Stimulated activated naive B cell treated with anti-CD40 and anti-IgM and Interleukin-4, amounts not matched to agents 10 μg/mL and 1 μg/mL and 100 μg/mL, for 72 hours (primary cell): ENCODE measurements at regions not wholly inside any gene's neighbourhood (a gene's known extent, or its start where the extent isn't known, plus 50 kb on each side); places are given as distances from the start of the nearest gene placed in this dataset.

ENCODE experiments used
- ATAC-seq, 2 donors: fragments of 150-1000 bp; cut with Tn5 transposase; replicated peaks; 2 replicates each; pipeline ENCODE4 v1.10.0; 2021; ENCODE audit warnings: moderate library complexity in 1 of 2
- DNase-seq: peaks from one replicate; pipeline ENCODE4 v3.0.0; 2021
- H3K27ac Mint-ChIP-seq: one replicate; pipeline ENCODE4 v1.8.0; 2022; ENCODE audit warnings: mild to moderate bottlenecking, mixed read lengths
- H3K27me3 Mint-ChIP-seq, 2 donors: one replicate each; pipeline ENCODE4 v1.8.0; 2022; ENCODE audit warnings: mixed read lengths in 2 of 2
- H3K36me3 Mint-ChIP-seq, 2 donors: one replicate each; pipeline ENCODE4 v1.8.0; 2022; ENCODE audit warnings: mixed read lengths in 2 of 2, mild to moderate bottlenecking in 1 of 2
- H3K4me1 Mint-ChIP-seq, 2 donors: one replicate each; pipeline ENCODE4 v1.8.0; 2022; ENCODE audit warnings: mixed read lengths in 2 of 2, mild to moderate bottlenecking in 1 of 2
- H3K4me3 Mint-ChIP-seq, 2 donors: one replicate each; pipeline ENCODE4 v1.8.0; 2022; ENCODE audit warnings: mild to moderate bottlenecking in 2 of 2, mixed read lengths in 2 of 2, moderate library complexity in 1 of 2
- H3K9me3 Mint-ChIP-seq, 2 donors: one replicate each; pipeline ENCODE4 v1.8.0; 2022; ENCODE audit warnings: mixed read lengths in 2 of 2, mild to moderate bottlenecking in 1 of 2

DNA sequence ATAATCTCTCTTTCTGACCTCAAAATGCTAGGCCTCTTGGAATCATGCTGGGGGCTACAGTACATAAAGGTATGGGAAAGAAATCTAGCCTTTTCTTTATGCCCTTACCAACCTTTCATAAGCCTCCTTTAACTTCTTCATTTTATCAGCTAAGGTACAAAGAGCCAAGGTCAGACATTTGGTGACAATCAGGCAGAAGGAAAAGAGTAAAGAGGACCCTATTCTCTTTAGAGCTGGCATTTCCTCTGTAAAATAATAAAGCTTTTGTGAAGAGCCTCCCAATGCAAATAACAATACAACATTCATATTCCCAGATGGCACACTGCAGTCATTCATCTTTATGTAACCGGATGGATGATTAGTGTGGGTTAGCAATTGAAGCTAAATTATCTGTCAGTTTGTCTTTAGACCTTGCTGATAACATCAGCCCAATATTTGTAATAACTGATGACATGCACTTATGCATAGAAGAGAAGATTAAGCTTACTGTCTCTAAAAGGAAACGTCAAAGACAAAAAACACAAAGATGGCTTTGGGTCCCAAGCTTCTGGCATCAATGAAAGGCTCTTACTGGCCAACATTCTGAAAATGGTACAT is 163.1 kb downstream of the IBTK start:
- Mint-ChIP-seq H3K27me3 (no peaks in the 10 kb centered on the region), H3K36me3 (no peaks in the 10 kb centered on the region), H3K9me3 (no peaks in the 10 kb centered on the region), H3K4me1 (no peaks in the 10 kb centered on the region), H3K27ac (no peak overlapping the region), H3K4me3 (no peak overlapping the region)
- ATAC-seq (no peak), DNase-seq (no peak)

DNA sequence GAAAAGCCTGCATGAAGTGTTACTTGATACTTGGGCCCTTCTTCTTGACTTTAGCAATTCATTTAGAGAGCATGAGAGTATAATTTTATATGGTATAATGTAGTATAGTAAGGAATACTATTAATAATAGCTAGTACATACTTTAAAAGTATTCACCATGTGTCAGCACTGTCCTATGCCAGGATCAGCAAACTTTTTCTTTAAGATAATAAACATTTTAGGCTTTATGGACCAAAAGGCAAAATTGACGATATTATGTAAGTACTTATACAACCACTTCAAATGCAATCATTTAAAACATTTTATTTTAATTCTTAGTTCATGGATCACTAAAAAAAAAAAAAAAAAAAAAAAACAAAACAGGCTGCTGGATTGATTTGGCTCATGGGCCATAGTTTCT is 163.9 kb downstream of the IBTK start:
- no peaks in the 10 kb centered on the region for H3K4me1 Mint-ChIP-seq
- no peaks in the 10 kb centered on the region for H3K9me3 Mint-ChIP-seq
- no peaks in the 10 kb centered on the region for H3K36me3 Mint-ChIP-seq
- H3K27ac Mint-ChIP-seq: no peak overlapping the region
- no peak for DNase-seq
- no peak for ATAC-seq
- H3K4me3 Mint-ChIP-seq: no peak overlapping the region
- no peaks in the 10 kb centered on the region for H3K27me3 Mint-ChIP-seq

DNA sequence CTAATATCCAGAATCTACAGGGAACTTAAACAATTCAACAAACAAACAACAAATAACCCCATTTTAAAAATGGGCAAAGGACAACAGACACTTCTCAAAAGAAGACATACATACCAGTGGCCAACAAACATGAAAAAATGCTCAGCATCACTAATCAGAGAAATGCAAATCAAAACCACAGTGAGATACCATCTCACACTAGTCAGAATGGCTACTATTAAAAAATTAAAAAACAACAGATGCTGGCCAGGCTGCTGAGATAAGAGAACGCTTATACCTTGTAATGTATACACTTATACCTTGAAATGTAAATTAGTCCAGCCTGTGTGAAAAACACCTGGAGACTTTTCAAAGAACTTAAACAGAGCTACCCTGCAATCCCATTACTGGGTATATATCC is 166.8 kb downstream of the IBTK start:
- no peaks in the 10 kb centered on the region for H3K9me3 Mint-ChIP-seq
- H3K27ac Mint-ChIP-seq: no peak overlapping the region
- ATAC-seq (no peak), DNase-seq (no peak)
- H3K36me3 Mint-ChIP-seq: no peaks in the 10 kb centered on the region
- H3K4me3 Mint-ChIP-seq: no peak overlapping the region
- H3K27me3 Mint-ChIP-seq: no peaks in the 10 kb centered on the region
- no peaks in the 10 kb centered on the region for H3K4me1 Mint-ChIP-seq

DNA sequence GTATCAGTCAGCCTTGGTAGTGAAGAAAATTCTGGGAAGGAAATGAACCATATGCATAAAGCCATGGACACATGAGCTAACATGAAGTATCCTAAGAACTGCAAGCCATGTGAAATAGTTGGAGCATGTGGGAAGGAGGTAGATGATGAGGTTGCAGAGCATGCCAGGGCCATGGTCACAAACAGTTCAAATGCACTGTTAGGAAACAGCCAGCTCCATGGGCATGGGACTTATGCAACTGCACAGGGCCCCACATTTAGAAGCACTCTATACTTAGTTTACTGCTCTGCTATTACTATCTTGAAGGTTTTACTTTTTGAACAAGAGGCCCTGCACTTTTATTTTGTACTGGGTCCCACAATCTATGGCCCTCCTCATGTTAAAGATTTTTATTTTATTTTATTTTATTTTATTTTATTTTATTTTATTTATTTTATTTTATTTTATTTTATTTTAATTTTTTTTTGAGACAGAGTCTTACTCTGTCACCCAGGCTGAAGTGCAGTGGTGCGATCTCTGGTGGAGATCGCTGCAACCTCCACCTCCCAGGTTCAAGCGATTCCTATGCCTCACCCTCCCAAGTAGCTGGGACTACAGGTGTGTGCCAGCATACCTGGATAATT is 169.1 kb downstream of the IBTK start:
- Mint-ChIP-seq H3K4me3 (no peak overlapping the region), H3K4me1 (no peaks in the 10 kb centered on the region), H3K27me3 (no peaks in the 10 kb centered on the region), H3K9me3 (no peaks in the 10 kb centered on the region), H3K27ac (no peak overlapping the region), H3K36me3 (no peaks in the 10 kb centered on the region)
- DNase-seq (no peak), ATAC-seq (no peak)

DNA sequence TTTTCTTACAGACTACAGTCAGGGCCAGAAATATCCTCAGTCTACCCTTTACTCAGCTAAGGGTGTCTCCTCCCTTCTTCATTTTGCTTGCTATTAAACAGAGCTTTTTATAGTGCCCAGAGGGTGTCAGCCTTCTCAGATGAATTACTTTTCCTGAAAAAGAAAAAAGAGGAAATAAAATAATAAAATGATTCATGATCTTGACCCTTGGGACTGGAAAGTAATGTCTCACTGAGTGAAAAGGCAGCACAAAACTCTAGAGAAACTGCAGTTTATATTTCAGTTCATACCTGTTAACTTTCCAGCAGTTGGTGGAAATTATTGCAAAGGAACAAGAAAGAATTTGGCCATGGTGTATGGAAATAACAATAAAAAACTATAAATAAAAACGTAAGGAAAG is 170.6 kb downstream of the IBTK start:
- no peaks in the 10 kb centered on the region for H3K4me1 Mint-ChIP-seq
- H3K9me3 Mint-ChIP-seq: no peaks in the 10 kb centered on the region
- DNase-seq: no peak
- H3K36me3 Mint-ChIP-seq: no peaks in the 10 kb centered on the region
- H3K27ac Mint-ChIP-seq: no peak overlapping the region
- no peaks in the 10 kb centered on the region for H3K27me3 Mint-ChIP-seq
- no peak overlapping the region for H3K4me3 Mint-ChIP-seq
- ATAC-seq: no peak

DNA sequence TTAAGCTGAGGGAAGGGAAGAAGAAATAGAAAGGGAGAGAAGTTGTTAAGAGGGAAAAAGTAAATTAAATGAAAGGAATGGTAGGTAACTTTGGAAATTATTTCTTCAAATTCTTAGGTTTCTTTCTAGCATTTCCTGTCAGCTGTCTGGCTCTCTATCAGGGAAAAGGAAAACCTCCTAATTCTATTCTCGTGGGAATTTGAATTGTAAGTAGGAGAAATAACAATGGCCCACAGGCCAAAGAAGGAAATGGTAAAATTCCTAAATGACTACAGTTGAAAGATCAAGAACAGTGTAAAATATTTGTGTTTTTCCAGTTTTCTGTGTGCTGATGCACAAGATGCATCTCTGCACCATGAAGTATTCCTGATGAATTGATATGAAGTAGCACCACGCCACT is 173.0 kb downstream of the IBTK start:
- no peak overlapping the region for H3K4me3 Mint-ChIP-seq
- no peaks in the 10 kb centered on the region for H3K4me1 Mint-ChIP-seq
- H3K9me3 Mint-ChIP-seq: no peaks in the 10 kb centered on the region
- no peak for ATAC-seq
- H3K27ac Mint-ChIP-seq: no peak overlapping the region
- no peaks in the 10 kb centered on the region for H3K27me3 Mint-ChIP-seq
- H3K36me3 Mint-ChIP-seq: no peaks in the 10 kb centered on the region
- DNase-seq: no peak

DNA sequence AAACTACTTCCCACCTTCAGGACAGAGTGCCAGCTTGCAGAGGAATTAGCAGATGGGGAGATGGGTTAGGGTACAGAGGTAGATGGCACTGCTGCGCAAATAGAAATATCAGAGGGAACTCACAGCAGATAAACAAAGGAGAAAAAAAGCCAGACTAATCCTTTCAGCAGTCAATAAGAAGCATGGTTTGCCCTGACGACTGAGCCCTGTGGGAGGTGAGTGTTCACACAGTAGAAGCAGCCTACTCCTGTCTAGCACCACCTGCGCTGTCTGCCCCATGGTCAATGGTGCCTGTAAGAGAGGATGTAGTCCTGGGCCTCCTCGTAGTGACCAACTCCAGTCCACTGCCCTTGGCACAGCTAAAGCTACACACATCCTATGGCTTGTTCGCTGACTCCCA is 174.1 kb downstream of the IBTK start:
- Mint-ChIP-seq H3K4me1 (no peaks in the 10 kb centered on the region), H3K27me3 (no peaks in the 10 kb centered on the region), H3K36me3 (no peaks in the 10 kb centered on the region), H3K4me3 (no peak overlapping the region), H3K27ac (no peak overlapping the region), H3K9me3 (no peaks in the 10 kb centered on the region)
- ATAC-seq (no peak), DNase-seq (no peak)

DNA sequence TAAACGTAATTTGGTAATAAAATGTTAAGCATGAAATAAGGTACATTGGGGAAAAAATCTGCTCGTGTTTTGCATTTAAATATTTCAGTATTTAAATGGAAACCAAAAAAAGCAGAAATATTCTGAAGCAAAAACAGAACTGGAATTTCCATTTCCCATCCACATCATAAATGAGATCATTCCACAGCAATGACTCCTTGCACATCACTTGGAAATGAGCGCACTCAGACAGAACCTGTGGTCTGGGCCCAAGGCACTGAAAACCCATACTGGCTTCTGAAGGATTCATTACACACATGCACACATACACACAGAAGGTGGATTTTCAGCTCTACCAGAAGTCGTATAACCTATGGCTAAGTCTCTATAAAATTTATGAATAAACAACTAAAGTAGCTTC is 174.8 kb downstream of the IBTK start:
- DNase-seq (no peak), ATAC-seq (no peak)
- H3K27me3 Mint-ChIP-seq: no peaks in the 10 kb centered on the region
- no peaks in the 10 kb centered on the region for H3K9me3 Mint-ChIP-seq
- H3K36me3 Mint-ChIP-seq: no peaks in the 10 kb centered on the region
- no peaks in the 10 kb centered on the region for H3K4me1 Mint-ChIP-seq
- H3K27ac Mint-ChIP-seq: no peak overlapping the region
- H3K4me3 Mint-ChIP-seq: no peak overlapping the region

DNA sequence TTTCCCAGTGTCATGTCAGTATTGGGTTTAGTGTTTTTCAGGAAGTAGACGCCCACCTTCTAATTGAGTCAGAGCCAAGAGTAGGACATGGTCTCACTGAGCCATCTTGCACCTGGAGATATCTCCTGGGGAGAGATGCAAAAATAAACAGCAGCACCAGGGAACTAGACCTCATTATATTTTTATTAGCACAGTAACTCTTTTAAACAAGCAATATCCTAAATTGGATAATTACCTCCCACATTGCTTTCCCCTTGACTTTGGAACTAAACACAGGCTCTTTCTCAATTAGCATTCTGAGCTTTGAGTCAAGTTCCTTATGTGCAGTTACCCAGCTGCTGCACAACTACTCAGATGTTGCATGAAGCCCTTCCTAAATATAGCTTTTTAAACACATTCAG is 175.4 kb downstream of the IBTK start:
- Mint-ChIP-seq H3K4me1 (no peaks in the 10 kb centered on the region), H3K36me3 (no peaks in the 10 kb centered on the region), H3K27me3 (no peaks in the 10 kb centered on the region), H3K27ac (no peak overlapping the region), H3K9me3 (no peaks in the 10 kb centered on the region), H3K4me3 (no peak overlapping the region)
- ATAC-seq: no peak
- no peak for DNase-seq

DNA sequence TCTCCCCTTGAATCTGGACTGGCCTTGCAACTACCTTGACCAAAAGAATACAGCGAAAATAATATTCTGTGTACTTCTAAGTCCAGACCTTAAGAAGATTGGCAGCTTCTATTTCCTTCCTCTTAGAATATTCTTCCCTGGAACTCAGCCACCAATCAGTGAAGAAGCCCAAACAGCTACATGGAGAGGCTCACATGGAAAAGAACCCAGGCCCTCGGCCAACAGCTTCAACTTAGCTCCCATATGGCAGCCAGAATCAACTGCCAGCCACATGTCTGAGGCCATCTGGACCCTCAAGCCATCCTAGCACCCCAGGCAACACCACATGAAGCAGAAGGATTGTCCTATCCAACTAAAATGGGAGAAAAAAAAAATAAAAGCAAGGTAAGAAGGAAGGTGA is 178.8 kb downstream of the IBTK start:
- H3K27ac Mint-ChIP-seq: no peak overlapping the region
- no peaks in the 10 kb centered on the region for H3K4me1 Mint-ChIP-seq
- H3K27me3 Mint-ChIP-seq: no peaks in the 10 kb centered on the region
- H3K4me3 Mint-ChIP-seq: no peak overlapping the region
- H3K36me3 Mint-ChIP-seq: no peaks in the 10 kb centered on the region
- ATAC-seq: no peak
- H3K9me3 Mint-ChIP-seq: no peaks in the 10 kb centered on the region
- DNase-seq: no peak

DNA sequence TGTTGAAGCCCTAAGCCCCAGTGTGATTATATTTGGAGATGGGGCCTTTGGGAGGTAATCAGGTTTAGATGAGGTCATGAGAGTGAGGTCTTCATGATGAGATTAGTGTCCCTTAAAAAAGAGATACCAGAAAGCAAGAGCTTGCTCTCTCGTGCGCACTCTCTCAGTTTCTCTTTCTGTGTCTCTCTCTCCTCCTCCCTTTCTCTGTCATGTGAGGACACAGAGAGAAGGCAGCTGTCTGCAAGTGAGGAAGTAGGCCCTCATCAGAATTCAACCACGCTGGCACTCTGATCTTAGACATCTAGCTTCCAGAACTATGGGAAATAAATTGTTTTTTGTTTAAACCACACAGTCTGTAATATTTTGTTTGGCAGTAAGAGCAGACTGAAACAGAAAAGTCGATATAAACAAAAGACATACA is 180.5 kb downstream of the IBTK start:
- Mint-ChIP-seq H3K36me3 (no peaks in the 10 kb centered on the region), H3K9me3 (no peaks in the 10 kb centered on the region), H3K4me3 (no peak overlapping the region), H3K27me3 (no peaks in the 10 kb centered on the region), H3K27ac (no peak overlapping the region), H3K4me1 (no peaks in the 10 kb centered on the region)
- ATAC-seq (peak in 1 of 2 donors; percentile 38), DNase-seq (no peak)

DNA sequence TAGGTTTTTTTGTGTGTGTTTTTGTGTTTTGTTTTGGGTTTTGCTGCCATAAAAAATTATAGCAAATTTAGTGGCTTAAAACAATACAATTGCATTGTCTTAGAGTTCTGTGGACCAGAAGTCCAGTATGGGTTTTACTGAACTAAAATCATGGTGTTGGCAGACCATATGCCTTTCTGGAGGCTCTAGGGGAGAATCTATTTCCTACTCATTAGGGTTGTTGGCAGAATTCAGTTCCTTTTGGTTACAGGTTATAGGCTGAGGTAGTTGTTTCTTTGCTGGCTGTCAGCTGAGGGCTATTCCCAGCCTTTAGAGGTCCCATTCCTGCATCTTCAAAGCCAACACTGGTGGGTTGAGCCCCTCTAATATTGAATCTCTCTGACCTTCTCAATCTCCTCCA is 181.3 kb downstream of the IBTK start:
- H3K9me3 Mint-ChIP-seq: no peaks in the 10 kb centered on the region
- H3K4me3 Mint-ChIP-seq: no peak overlapping the region
- ATAC-seq: no peak
- no peaks in the 10 kb centered on the region for H3K4me1 Mint-ChIP-seq
- no peaks in the 10 kb centered on the region for H3K36me3 Mint-ChIP-seq
- no peak overlapping the region for H3K27ac Mint-ChIP-seq
- no peak for DNase-seq
- H3K27me3 Mint-ChIP-seq: no peaks in the 10 kb centered on the region

DNA sequence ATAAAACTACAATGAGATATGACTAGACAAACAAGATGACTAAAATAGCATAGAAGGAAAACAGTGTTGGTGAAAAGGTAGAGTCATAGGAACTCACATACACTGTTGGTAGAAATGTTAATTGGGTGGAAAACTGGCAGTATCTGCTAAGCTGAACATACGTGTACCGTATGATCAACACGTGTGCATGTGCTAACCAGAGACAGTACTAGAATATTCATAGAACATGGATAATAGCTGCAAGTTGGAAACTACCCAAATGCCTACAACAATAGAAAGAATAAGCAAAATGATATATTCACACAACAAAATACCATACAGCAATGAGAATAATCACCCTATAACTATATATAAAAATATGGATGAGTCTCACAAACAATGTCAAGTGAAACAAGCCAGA is 184.0 kb downstream of the IBTK start:
- Mint-ChIP-seq H3K4me1 (no peaks in the 10 kb centered on the region), H3K27ac (no peak overlapping the region), H3K27me3 (peaks cover 0 to 5% of the 10 kb centered on the region in 2 donors), H3K4me3 (no peak overlapping the region), H3K9me3 (no peaks in the 10 kb centered on the region), H3K36me3 (no peaks in the 10 kb centered on the region)
- ATAC-seq (no peak), DNase-seq (no peak)

DNA sequence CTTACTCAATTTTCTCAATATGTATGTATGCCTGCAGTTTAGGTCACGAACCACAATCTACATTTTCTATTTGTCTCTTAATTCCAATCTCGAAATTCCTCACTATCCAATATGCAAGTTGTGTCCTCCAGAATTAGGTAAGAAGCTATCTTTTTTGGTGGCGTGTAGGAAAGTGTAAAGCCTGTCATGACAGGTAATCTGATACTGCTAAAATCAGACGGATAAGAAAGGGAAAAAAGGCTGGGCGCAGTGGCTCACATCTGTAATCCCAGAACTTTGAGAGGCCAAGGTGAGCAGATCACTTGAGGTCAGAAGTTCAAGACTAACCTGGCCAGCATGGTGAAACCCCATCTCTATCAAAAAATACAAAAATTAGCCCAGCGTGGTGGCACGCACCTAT is 185.3 kb downstream of the IBTK start:
- no peaks in the 10 kb centered on the region for H3K4me1 Mint-ChIP-seq

DNA sequence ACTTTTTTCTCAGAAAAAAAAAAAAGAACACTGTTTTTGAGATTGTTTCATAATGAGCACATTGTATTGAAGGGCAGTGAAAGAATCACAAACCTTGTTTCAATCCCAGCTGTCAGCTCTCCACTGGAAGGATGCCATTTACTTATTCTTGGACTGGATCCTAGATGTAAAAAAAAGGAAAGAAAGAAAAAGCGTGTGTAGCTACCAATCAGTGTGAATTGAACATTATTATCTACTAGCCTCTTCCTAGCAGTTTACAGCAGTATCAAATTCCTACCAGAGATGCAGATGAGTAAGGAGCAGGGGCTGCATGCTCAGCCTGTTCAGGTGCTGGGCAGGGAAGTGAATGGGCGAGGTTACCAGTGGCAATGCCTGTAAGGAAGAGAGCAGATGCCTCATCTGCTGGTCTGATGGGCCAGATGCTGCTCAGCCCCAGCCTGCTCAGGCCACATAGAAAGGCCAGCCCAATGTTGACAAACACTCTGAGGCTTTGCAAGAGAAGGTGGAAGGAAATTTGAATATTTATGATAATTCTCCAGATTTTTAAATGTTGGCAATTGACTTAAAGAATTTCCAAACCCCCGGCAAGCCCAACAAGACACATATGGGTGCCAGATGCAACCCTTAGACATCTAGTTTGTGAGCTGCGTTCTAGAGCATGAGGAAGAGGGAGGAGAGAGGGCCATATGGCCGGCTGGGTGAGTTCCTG is 189.5 kb downstream of the IBTK start:
- no peak for ATAC-seq
- Mint-ChIP-seq H3K4me3 (no peak overlapping the region), H3K27me3 (peaks cover 0 to 12% of the 10 kb centered on the region in 2 donors), H3K4me1 (no peaks in the 10 kb centered on the region), H3K27ac (no peak overlapping the region), H3K9me3 (peaks cover 3 to 4% of the 10 kb centered on the region in 2 donors), H3K36me3 (no peaks in the 10 kb centered on the region)
- DNase-seq: no peak

More for the DNA sequence above, 185.3 kb downstream of the IBTK start:
- ATAC-seq (no peak), DNase-seq (no peak)
- Mint-ChIP-seq H3K36me3 (no peaks in the 10 kb centered on the region), H3K4me3 (no peak overlapping the region), H3K9me3 (no peaks in the 10 kb centered on the region), H3K27me3 (peaks cover 0 to 5% of the 10 kb centered on the region in 2 donors), H3K27ac (no peak overlapping the region)
